ENCODE measurements at regions not wholly inside any gene's neighbourhood (a gene's known extent, or its start where the extent isn't known, plus 50 kb on each side); places are given as distances from the start of the nearest gene placed in this dataset.

DNA sequence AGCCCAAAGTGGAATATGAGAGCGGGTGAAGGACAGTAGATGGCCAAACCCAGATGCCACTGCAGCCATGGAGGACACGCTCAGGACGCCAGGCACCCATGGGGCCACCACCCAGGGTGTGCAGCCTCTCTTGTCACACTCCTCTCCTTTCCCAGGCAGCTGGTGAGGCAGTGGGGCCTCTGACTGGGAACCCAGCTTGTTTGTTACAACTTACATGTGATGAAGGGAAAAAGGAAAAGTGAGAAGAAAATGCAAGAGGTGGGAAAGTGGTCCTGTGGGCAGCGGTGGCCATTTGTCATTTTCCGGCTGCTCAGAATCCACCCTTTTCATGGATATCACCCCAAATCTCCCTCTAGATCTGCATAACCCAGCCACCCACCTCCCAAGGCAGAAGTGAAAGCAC is 62.7 kb upstream of the UNC5A start:
- no TSS peak for BruUV-seq (replicated peaks)
- in situ Hi-C loops (cut with HindIII; ENCODE audit: extremely low pct_ligation_motif_present, low pct_unique_long_range_greater_than_20kb), result no loop called here
- TF ChIP-seq RARA (CRISPR knock-in tag; IDR thresholded peaks at IDR 0.05) (no peak), ZNF652 (CRISPR knock-in tag; IDR thresholded peaks at IDR 0.05; ENCODE audit: borderline replicate concordance, low read depth) (no peak), KLF13 (CRISPR knock-in tag; IDR thresholded peaks at IDR 0.05) (no peak), ATF7-NPFF (CRISPR knock-in tag; IDR thresholded peaks at IDR 0.05; ENCODE audit: low read depth) (no peak), ZC3H13 (CRISPR knock-in tag; IDR thresholded peaks at IDR 0.05) (no peak), SATB2 (CRISPR knock-in tag; IDR thresholded peaks at IDR 0.05) (no peak)
- TF ChIP-seq, protein P1, sequence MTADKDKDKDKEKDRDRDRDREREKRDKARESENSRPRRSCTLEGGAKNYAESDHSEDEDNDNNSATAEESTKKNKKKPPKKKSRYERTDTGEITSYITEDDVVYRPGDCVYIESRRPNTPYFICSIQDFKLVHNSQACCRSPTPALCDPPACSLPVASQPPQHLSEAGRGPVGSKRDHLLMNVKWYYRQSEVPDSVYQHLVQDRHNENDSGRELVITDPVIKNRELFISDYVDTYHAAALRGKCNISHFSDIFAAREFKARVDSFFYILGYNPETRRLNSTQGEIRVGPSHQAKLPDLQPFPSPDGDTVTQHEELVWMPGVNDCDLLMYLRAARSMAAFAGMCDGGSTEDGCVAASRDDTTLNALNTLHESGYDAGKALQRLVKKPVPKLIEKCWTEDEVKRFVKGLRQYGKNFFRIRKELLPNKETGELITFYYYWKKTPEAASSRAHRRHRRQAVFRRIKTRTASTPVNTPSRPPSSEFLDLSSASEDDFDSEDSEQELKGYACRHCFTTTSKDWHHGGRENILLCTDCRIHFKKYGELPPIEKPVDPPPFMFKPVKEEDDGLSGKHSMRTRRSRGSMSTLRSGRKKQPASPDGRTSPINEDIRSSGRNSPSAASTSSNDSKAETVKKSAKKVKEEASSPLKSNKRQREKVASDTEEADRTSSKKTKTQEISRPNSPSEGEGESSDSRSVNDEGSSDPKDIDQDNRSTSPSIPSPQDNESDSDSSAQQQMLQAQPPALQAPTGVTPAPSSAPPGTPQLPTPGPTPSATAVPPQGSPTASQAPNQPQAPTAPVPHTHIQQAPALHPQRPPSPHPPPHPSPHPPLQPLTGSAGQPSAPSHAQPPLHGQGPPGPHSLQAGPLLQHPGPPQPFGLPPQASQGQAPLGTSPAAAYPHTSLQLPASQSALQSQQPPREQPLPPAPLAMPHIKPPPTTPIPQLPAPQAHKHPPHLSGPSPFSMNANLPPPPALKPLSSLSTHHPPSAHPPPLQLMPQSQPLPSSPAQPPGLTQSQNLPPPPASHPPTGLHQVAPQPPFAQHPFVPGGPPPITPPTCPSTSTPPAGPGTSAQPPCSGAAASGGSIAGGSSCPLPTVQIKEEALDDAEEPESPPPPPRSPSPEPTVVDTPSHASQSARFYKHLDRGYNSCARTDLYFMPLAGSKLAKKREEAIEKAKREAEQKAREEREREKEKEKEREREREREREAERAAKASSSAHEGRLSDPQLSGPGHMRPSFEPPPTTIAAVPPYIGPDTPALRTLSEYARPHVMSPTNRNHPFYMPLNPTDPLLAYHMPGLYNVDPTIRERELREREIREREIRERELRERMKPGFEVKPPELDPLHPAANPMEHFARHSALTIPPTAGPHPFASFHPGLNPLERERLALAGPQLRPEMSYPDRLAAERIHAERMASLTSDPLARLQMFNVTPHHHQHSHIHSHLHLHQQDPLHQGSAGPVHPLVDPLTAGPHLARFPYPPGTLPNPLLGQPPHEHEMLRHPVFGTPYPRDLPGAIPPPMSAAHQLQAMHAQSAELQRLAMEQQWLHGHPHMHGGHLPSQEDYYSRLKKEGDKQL (CRISPR knock-in tag; IDR thresholded peaks at IDR 0.05; ENCODE audit: low read depth), result no peak
- TF ChIP-seq, protein P2, sequence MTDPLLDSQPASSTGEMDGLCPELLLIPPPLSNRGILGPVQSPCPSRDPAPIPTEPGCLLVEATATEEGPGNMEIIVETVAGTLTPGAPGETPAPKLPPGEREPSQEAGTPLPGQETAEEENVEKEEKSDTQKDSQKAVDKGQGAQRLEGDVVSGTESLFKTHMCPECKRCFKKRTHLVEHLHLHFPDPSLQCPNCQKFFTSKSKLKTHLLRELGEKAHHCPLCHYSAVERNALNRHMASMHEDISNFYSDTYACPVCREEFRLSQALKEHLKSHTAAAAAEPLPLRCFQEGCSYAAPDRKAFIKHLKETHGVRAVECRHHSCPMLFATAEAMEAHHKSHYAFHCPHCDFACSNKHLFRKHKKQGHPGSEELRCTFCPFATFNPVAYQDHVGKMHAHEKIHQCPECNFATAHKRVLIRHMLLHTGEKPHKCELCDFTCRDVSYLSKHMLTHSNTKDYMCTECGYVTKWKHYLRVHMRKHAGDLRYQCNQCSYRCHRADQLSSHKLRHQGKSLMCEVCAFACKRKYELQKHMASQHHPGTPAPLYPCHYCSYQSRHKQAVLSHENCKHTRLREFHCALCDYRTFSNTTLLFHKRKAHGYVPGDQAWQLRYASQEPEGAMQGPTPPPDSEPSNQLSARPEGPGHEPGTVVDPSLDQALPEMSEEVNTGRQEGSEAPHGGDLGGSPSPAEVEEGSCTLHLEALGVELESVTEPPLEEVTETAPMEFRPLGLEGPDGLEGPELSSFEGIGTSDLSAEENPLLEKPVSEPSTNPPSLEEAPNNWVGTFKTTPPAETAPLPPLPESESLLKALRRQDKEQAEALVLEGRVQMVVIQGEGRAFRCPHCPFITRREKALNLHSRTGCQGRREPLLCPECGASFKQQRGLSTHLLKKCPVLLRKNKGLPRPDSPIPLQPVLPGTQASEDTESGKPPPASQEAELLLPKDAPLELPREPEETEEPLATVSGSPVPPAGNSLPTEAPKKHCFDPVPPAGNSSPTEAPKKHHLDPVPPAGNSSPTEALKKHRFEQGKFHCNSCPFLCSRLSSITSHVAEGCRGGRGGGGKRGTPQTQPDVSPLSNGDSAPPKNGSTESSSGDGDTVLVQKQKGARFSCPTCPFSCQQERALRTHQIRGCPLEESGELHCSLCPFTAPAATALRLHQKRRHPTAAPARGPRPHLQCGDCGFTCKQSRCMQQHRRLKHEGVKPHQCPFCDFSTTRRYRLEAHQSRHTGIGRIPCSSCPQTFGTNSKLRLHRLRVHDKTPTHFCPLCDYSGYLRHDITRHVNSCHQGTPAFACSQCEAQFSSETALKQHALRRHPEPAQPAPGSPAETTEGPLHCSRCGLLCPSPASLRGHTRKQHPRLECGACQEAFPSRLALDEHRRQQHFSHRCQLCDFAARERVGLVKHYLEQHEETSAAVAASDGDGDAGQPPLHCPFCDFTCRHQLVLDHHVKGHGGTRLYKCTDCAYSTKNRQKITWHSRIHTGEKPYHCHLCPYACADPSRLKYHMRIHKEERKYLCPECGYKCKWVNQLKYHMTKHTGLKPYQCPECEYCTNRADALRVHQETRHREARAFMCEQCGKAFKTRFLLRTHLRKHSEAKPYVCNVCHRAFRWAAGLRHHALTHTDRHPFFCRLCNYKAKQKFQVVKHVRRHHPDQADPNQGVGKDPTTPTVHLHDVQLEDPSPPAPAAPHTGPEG (CRISPR knock-in tag; IDR thresholded peaks at IDR 0.05), result no peak
- no peak for ATAC-seq
- Histone ChIP-seq H3K4me2 (ENCODE audit: low read depth, low read length) (no peak overlapping the region), H4K20me1 (ENCODE audit: insufficient read depth, low read length) (no peaks in the 10 kb centered on the region), H3K79me2 (ENCODE audit: insufficient read depth, low read length) (no peaks in the 10 kb centered on the region), H3K9me3 (ENCODE audit: low read length) (no peaks in the 10 kb centered on the region), H3K4me3 (replicated peaks in 1 of 3; ENCODE audit: insufficient read depth in 1 of 3, low read depth in 2 of 3, low read length in 3 of 3) (no peak overlapping the region), H2AFZ (ENCODE audit: low read length) (no peak overlapping the region), H3K27ac (ENCODE audit: extremely low read length, insufficient read depth, low read length) (no peak overlapping the region), H3K9ac (ENCODE audit: insufficient read depth, low read depth, low read length) (no peak overlapping the region), H3K36me3 (replicated peaks in 1 of 2; ENCODE audit: control insufficient read depth in 1 of 2, insufficient read depth in 2 of 2, low read length in 2 of 2) (no peaks in the 10 kb centered on the region), H3K27me3 (ENCODE audit: control insufficient read depth in 1 of 2, insufficient read depth in 2 of 2, low read length in 2 of 2) (peaks cover 0 to 81% of the 10 kb centered on the region in 2 experiments; a peak in 4 of 5 replicates), H3K4me1 (ENCODE audit: insufficient read depth, low read length) (peaks cover 7% of the 10 kb centered on the region)
- ChIA-PET POLR2A (no interaction called here), CTCF (ENCODE audit: low intra/inter-chr PET ratio, low total read pairs) (no interaction called here)
- intact Hi-C loops (cut with micrococcal nuclease; ENCODE audit: unreplicated experiment), result no loop called here
- no peak for DNase-seq (ENCODE audit: low spot score)
- no peak for FAIRE-seq
- 40% methylated on average over 4 of the region's 5 CpGs for WGBS (ENCODE audit: low lambda C conversion rate)

All from HepG2 (cell line).